ENCODE measurements at regions not wholly inside any gene's neighbourhood (a gene's known extent, or its start where the extent isn't known, plus 50 kb on each side); places are given as distances from the start of the nearest gene placed in this dataset.

DNA sequence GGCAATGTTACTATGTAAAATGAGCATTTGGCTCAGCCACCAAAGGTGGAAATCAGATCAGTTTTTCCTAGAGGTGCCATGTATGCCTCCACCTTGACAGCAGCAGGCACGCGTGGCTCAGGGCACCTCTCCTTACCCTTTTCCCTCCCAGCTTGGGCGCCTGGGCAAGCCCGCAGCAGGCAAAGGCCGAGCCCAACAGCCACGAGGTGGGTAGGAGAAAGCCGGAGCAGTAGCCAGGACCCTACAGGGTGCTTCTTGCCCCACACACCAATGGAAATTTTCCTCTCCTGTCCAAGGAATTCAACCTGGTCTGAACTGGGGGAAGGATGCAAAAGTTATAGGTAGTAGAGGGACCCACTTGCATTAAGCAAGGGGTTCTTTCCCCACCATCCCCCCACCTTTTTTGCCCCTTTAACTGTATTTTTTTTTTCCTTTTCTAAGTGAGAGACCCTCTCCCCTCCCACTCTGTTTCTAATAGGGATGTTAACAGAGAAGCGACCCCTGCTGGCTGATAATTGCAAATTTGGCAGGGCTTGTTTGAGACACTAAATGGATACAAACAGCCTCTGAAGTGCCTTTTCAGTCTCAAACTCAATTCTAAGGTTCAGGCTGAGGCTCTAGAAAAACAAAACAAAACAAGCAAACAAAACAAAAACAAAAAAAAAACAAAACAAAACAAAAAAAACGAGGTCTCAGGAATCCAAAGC, 895.1 kb downstream of the PCDH18 start:
- DNase-seq (ENCODE audit: insufficient read length, low spot score) (no peak), FAIRE-seq (no peak)
- no peak for TF ChIP-seq POLR2A (IDR thresholded peaks at IDR 0.05; ENCODE audit: low read depth, low read length)

- no peak for TF ChIP-seq POLR2A (IDR thresholded peaks at IDR 0.05; ENCODE audit: low read depth, low read length)
- FAIRE-seq (no peak), DNase-seq (ENCODE audit: insufficient read length, low spot score) (no peak)
Observed at GRCh38 chr4:136636155-136636554, 896.1 kb downstream of the PCDH18 start.

GRCh38 chr4:136634121-136634520, 898.2 kb downstream of the PCDH18 start:
- DNase-seq (ENCODE audit: insufficient read length, low spot score) (no peak), FAIRE-seq (no peak)
- no peak for TF ChIP-seq POLR2A (IDR thresholded peaks at IDR 0.05; ENCODE audit: low read depth, low read length)

DNA sequence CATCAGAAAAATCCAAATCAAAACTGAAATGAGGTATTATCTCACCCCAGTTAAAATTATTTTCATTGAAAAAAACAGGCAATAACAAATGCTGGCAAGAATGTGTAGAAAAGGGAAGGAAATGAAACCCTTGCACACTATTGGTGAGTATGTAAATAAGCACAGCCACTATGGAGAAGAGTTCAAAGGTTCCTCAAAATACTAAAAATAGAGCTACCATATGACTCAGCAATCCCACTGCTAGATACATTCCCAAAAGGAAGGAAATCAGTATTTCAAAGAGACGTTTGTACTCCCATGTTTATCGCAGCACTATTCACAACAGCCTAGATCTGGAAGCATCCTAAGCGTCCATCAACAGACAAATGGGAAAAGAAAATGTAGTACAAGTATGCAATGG, 932.4 kb downstream of the PCDH18 start:
- FAIRE-seq (no peak), DNase-seq (ENCODE audit: insufficient read length, low spot score) (no peak)
- TF ChIP-seq POLR2A (IDR thresholded peaks at IDR 0.05; ENCODE audit: low read depth, low read length), result no peak

DNA sequence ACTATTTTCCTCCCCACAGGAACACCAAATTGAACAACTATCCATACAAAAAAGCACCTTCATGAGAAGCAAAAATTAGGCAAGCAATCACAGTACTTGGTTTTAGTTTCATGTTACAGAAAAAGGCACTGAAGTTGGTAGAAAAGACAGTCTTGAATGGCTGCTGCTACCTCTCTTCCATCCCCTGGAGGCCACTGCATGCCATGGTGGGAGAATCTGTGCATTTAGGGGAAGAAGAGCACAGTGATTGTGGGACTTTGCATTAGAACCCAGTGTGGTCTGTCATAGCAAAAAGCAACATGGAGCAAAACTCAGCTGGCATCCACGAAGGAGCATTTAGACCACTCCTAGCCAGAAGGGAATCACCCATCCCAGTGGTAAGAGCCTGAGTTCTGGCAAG, 941.9 kb downstream of the PCDH18 start:
- no peak for TF ChIP-seq POLR2A (IDR thresholded peaks at IDR 0.05; ENCODE audit: low read depth, low read length)
- DNase-seq (ENCODE audit: insufficient read length, low spot score), result no peak
- FAIRE-seq, result no peak

DNA sequence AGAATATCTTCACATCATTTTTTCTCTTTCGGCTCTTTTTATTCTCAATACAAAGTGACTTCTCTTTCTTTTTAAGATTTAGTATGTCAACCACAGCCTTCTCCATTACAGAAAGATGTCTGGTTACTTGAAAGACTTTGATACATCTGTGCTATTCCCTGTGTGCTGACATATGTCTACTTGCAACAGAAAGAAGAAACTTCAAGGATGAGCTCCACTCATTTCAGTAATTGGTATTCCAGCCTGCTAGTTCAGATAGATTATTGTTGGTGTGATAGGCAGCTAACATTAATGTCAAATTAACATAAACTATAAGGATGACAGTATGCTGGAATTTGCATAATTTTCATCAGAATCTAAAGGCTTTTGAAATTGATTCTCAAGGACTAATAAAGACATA, 948.7 kb downstream of the PCDH18 start:
- no peak for TF ChIP-seq POLR2A (IDR thresholded peaks at IDR 0.05; ENCODE audit: low read depth, low read length)
- DNase-seq (ENCODE audit: insufficient read length, low spot score), result no peak
- no peak for FAIRE-seq

GRCh38 chr4:136581119-136581518, 951.2 kb downstream of the PCDH18 start:
- FAIRE-seq, result no peak
- no peak for TF ChIP-seq POLR2A (IDR thresholded peaks at IDR 0.05; ENCODE audit: low read depth, low read length)
- no peak for DNase-seq (ENCODE audit: insufficient read length, low spot score)

DNA sequence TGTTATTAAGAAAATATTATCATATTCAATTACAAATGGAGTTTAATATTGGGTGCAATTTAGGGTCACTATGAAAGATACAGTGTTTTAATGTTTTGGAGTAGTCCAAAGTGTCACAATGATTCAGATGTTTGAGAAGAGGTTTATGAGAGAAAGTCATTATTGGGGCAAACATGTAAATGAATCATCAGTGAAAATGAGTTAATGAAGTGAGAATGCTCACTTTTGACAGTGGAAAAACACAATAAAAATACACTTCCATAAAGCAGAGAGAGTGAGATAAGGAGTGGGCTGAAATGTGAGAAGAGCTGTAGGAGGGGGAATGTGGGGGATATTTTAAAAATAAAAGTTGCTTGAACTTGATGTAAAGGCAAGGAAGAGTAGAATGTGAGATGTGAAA, 957.1 kb downstream of the PCDH18 start:
- DNase-seq (ENCODE audit: insufficient read length, low spot score) (no peak), FAIRE-seq (no peak)
- no peak for TF ChIP-seq POLR2A (IDR thresholded peaks at IDR 0.05; ENCODE audit: low read depth, low read length)

DNA sequence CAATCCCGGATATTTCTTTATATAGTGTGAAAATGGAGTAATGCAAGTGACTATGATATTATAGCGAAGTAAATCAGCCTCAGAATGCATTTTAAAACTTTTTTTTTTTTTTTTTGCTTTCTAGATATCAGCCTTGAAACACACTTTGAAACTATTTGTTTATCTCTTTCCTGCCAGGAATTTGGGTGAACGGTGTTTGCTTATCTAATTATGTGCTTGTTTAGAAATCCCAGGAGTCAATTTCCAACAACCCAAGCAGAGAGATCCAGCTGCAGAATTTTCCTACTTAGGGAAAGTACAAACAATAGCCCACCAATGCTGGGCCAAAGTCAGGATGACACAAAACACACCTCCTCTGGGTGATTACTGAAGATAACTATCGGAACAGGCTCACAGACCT, 958.8 kb downstream of the PCDH18 start:
- TF ChIP-seq POLR2A (IDR thresholded peaks at IDR 0.05; ENCODE audit: low read depth, low read length), result no peak
- FAIRE-seq (no peak), DNase-seq (ENCODE audit: insufficient read length, low spot score) (no peak)

DNA sequence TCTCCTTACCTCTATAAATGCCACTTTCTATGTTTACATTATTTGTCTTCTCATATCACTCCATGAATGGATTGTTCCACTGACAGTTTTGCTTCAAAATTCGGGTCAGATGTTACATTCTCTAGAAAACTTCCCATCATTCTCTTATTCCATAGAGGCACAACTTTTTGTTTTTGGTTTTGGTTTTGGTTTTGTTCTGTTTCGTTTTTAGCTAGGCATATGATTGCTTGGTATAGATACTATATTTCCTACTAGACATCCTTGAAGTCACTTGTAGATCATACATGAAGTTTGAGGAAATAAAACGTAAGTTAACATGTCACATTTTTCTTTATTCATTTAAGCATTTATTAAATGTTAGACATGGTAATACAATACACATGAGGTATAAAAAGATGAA, 961.0 kb downstream of the PCDH18 start:
- TF ChIP-seq POLR2A (IDR thresholded peaks at IDR 0.05; ENCODE audit: low read depth, low read length), result no peak
- FAIRE-seq, result no peak
- no peak for DNase-seq (ENCODE audit: insufficient read length, low spot score)

GRCh38 chr4:136562834-136563233, 969.5 kb downstream of the PCDH18 start:
- TF ChIP-seq POLR2A (IDR thresholded peaks at IDR 0.05; ENCODE audit: low read depth, low read length), result no peak
- DNase-seq (ENCODE audit: insufficient read length, low spot score), result no peak
- FAIRE-seq, result no peak

GRCh38 chr4:136558940-136559494, 973.3 kb downstream of the PCDH18 start:
- FAIRE-seq (no peak), DNase-seq (ENCODE audit: insufficient read length, low spot score) (no peak)
- TF ChIP-seq POLR2A (IDR thresholded peaks at IDR 0.05; ENCODE audit: low read depth, low read length), result no peak

- TF ChIP-seq POLR2A (IDR thresholded peaks at IDR 0.05; ENCODE audit: low read depth, low read length), result no peak
- FAIRE-seq (no peak), DNase-seq (ENCODE audit: insufficient read length, low spot score) (no peak)
Observed at GRCh38 chr4:136557396-136557795, 974.9 kb downstream of the PCDH18 start.

DNA sequence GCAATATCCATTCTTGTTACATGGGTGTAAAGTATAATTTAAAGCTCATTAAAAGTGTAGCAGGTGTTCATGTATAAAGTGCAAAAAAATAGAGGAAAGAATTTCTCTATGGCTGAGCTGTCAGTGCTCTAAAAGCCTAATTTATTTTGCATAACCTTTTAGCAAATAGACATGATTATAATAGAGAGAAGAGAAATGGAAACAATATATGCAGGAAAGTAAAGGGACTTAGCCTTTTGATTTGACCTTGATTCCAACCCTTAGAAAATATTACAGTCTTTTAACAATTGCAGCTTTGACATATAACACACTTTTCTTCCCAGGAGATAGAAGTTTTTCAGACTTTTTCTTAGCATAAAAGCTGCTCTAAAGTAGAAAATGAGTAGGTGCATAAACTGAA, 978.3 kb downstream of the PCDH18 start:
- no peak for DNase-seq (ENCODE audit: insufficient read length, low spot score)
- FAIRE-seq, result no peak
- TF ChIP-seq POLR2A (IDR thresholded peaks at IDR 0.05; ENCODE audit: low read depth, low read length), result no peak

DNA sequence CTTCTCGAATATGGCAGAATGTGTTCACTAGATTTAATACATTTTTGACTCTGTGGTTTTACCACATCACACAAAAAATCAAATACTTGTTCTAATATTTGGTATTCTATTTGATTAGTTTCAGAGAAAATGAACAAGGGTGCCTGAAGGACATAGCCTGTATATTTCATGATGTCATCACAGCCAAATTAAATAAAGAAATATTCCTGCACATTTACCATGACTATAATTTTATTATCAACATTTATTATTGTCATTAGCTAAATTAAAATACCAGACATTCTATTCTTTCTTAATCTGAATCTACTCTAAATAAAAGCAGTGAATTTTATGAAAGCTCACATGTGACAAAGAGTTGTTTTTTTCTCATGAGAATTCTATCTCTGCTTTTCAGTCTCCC, 980.5 kb downstream of the PCDH18 start:
- FAIRE-seq, result no peak
- TF ChIP-seq POLR2A (IDR thresholded peaks at IDR 0.05; ENCODE audit: low read depth, low read length), result no peak

More for the DNA sequence above, 980.5 kb downstream of the PCDH18 start:
- DNase-seq (ENCODE audit: insufficient read length, low spot score), result no peak

Measured in H54 (cell line).